DOHH2 (cell line): ENCODE measurements at regions not wholly inside any gene's neighbourhood (a gene's known extent, or its start where the extent isn't known, plus 50 kb on each side); places are given as distances from the start of the nearest gene placed in this dataset.

Experiments
- CTCF ChIP-seq: fragments of 200-600 bp; sonication (generic); IDR thresholded peaks from one replicate; pipeline ENCODE4 v1.5.1; 2014; ENCODE audit warnings: antibody characterized with exemption, mild to moderate bottlenecking, low read depth, low read length; ENCODE audit not compliant: poor library complexity, severe bottlenecking
- EZH2phosphoT487 ChIP-seq: fragments of 200-600 bp; sonication (generic); IDR thresholded peaks from 2 replicates; pipeline ENCODE4 v1.6.1; 2017; ENCODE audit warnings: borderline replicate concordance, mild to moderate bottlenecking, antibody characterized with exemption, low read length, moderate library complexity, mixed read lengths

GRCh38 chr4:37769391-37769989 lies 57.0 kb upstream of the PGM2 start:
- TF ChIP-seq CTCF = no peak
- no peak for TF ChIP-seq EZH2phosphoT487
